HG03558 (cell line): ENCODE measurements at regions not wholly inside any gene's neighbourhood (a gene's known extent, or its start where the extent isn't known, plus 50 kb on each side); places are given as distances from the start of the nearest gene placed in this dataset.
"Not testable (repeated sequence)": the region's sequence is repeated elsewhere in the genome, so short reads cannot be mapped to it uniquely, and the experiment has no call there.

Source experiments
- ATAC-seq: cut with Tn5 transposase; IDR thresholded peaks from one replicate; pipeline ENCODE4 v1.9.1; 2021; ENCODE audit warnings: moderate number of reproducible peaks; ENCODE audit not compliant: unreplicated experiment; ENCODE audit errors: extremely low read depth

DNA sequence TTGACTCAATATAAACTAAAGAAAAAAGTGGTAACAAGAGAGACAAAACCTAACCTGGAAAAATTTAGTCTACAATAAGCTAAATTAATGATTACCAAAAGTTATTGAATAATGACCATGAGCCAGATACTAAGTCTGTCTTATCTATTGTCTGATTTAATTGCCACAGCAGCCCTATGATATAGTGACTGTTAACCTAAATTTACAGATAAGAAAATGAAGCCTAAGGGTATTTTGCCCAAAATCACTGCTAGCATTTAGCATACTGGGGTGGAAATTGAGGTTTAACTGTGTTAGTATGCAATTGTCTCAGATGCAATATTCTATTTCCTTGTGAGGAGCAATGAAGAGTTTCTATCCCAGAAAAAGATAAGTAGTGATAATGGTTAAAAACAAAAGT, 361.0 kb upstream of the EYS start:
- ATAC-seq, result no peak

- ATAC-seq, result no peak
These were observed 358.3 kb upstream of the EYS start for GRCh38 chr6:66065313-66065712.

DNA sequence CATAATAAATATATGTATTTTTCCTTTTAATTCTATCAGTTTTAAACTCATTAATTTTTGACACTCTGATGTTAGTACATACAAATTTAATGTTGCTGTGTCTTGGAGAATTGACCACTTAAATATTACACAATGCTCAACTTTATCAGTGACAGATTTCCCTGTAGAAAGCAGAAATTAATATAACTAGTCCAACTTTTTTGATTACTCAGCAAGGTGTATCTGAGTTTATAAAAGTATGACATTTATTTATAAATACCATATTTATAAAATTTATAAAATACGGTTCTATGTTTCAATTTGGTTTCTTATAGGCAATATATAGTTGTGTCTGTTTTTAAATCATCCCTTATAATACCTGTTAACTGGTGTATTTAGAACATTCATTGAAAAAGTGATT, 350.0 kb upstream of the EYS start:
- ATAC-seq, result no peak

GRCh38 chr6:66054967-66055366, 347.9 kb upstream of the EYS start:
- no peak for ATAC-seq

- no peak for ATAC-seq
These were observed 344.8 kb upstream of the EYS start for GRCh38 chr6:66051812-66052211.

GRCh38 chr6:66048684-66049474, 341.9 kb upstream of the EYS start:
- ATAC-seq, result no peak

DNA sequence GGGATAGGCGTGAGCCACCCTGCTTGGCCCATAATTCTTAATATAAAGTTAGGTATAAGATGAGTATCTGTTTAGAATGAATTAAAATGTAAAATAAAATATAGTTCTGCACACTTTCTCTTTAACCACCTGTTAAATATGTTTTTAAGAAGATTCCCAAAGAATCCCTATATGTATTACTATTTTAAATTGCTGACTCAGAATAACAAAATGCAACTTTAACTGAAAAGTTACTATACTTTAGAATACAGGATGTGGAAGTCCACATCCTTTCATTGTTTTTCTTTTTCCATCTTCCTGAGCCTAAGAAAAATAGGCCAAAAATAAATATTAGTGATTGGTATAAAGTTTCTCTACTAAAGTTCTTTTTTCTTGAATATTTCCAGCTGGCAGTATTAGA, 325.6 kb upstream of the EYS start:
- ATAC-seq, result no peak

GRCh38 chr6:66029391-66029790, 322.4 kb upstream of the EYS start:
- ATAC-seq, result no peak

DNA sequence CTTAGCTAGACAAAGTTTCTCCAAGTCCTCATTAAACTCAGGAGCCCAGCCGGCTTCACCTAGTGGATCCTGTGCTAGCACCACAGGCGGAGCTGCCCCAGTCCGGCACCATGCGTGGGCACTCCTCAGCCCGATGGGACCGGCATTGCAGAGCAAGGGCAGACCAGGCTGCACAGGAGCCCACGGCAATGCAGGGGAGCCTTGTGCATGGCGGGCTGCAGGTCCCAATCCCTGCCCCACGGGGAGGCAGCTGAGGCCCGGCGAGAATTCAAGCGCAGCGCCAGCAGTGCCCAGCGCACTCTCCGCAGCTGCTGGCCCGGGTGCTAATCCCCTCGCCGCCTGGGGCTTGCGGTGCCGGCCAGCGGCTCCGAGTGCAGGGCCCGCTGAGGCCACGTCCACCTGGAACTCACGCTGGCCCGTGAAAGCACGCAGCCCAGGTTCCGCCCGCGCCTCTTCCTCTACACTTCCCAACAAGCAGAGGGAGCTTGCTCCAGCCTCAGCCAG, 292.3 kb upstream of the EYS start:
- no peak for ATAC-seq

GRCh38 chr6:65998544-65998943, 291.5 kb upstream of the EYS start:
- no peak for ATAC-seq

- no peak for ATAC-seq
These were observed 290.5 kb upstream of the EYS start for GRCh38 chr6:65997539-65997938.

- no peak for ATAC-seq
These were observed 289.1 kb upstream of the EYS start for GRCh38 chr6:65996096-65996495.

GRCh38 chr6:65989676-65990075, 282.6 kb upstream of the EYS start:
- no peak for ATAC-seq

DNA sequence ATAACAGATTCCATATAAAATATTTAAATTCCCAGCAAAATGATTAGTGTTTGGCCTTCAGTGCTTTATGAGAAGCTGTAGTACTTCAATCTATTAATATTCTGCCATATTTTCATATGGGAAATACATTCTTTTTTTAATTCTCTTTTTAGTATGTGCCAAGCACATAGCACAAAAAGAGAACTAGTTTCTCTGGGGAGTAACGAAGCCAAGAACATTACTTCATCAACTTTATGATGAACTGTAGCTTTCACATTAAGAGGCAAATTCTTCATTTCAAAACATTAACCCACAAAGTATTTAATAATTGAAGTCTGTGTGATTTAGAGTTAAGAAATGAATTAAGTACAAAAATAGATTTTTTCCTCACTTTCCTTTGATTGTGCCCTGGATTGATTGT, 281.0 kb upstream of the EYS start:
- ATAC-seq, result no peak

- no peak for ATAC-seq
These were observed 277.1 kb upstream of the EYS start for GRCh38 chr6:65984089-65984488.

- ATAC-seq, result no peak
These were observed 272.1 kb upstream of the EYS start for GRCh38 chr6:65979120-65979519.

DNA sequence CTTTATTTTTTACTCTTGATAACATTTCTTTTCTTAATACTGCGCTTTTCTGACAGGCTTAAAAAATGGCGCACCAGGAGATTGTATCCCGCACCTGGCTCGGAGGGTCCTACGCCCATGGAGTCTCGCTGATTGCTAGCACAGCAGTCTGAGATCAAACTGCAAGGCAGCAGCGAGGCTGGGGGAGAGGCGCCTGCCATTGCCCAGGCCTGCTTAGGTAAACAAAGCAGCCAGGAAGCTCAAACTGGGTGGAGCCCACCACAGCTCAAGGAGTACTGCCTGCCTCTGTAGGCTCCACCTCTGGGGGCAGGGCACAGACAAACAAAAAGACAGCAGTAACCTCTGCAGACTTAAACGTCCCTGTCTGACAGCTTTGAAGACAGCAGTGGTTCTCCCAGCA, 264.2 kb upstream of the EYS start:
- ATAC-seq, result not testable (repeated sequence)

GRCh38 chr6:65964261-65964660, 257.2 kb upstream of the EYS start:
- no peak for ATAC-seq

DNA sequence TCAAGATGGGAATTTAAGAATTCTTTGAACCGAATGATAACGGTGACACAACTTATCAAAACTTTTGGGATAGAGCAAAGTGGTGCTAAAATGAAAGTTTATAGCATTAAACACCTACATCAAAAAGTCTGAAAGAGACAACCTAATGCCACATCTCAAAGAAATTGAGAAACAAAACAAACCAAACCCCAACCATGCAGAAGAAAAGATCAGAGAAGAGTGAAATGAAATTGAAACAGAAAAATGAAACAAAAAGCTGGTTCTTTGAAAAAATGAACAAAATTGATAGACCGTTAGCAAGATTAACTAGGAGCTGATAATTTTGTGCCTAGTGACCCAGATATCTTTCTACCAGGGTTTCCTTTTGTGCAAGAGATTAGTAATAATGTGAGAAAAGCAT, 248.0 kb upstream of the EYS start:
- no peak for ATAC-seq

DNA sequence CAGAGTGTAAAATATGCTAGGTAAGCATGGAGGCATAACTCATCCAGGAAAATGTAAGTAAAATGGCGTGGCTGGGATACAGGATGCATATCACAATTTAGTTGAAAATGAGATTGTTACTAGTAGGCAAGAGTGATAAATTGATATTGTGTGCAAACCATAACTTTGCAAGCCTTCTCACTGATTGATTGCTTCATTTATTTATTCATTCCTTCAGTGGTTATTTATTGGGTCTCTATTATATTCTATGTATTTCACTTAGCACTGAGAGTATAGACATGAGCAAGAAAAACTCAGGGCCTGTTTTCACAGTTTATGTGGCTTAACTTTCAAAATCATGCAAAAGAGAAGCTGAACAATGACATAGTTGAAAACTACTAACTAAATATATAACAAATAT, 241.0 kb upstream of the EYS start:
- no peak for ATAC-seq

DNA sequence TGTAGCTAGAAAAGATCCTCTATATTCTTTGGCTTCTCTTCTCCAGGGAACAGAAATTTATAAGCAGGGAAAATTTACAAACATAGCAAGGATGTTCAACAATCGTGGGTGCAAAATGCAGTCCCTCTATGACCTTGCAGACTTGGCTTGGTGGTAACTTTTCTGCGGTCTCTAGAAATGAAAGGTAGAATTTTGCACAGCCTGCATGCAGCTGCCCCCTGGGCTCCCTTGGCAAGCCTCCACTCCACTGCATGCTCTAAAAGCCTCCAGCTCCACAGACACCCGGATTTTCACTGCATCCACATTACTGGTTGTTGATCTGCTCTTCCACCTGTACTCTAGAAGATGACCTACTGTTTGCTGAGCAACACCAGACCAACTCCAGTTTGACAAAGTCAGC, 236.5 kb upstream of the EYS start:
- no peak for ATAC-seq

GRCh38 chr6:65943051-65943450, 236.0 kb upstream of the EYS start:
- ATAC-seq, result no peak
